SK-N-SH (cell line): ENCODE measurements at regions not wholly inside any gene's neighbourhood (a gene's known extent, or its start where the extent isn't known, plus 50 kb on each side); places are given as distances from the start of the nearest gene placed in this dataset.
"Not testable (repeated sequence)": the region's sequence is repeated elsewhere in the genome, so short reads cannot be mapped to it uniquely, and the experiment has no call there.

Experiments
- CTCF ChIA-PET: fragments of 300-600, 350-600 bp; formaldehyde crosslinking; extraction: SDS; loops from one replicate; lab custom pipeline; 2021; lab: Yijun Ruan, JAX
- POLR2A ChIA-PET: fragments of 350-600 bp; sonication (Branson Sonifier 250); formaldehyde crosslinking; extraction: SDS; loops from one replicate; lab custom pipeline; 2020; ENCODE audit warnings: antibody characterized with exemption, inconsistent platforms; lab: Yijun Ruan, JAX
- DNase-seq: peaks from one replicate; pipeline ENCODE4 v3.0.0; 2012
- H2AFZ ChIP-seq: fragments of 200-600 bp; sonication (generic); 2 replicates; pipeline ENCODE4 v1.8.1; 2016; ENCODE audit warnings: antibody characterized with exemption, mild to moderate bottlenecking, low read depth
- H3F3A ChIP-seq: fragments of 200-600 bp; sonication (generic); replicated peaks from 2 replicates; pipeline ENCODE3; 2016; ENCODE audit warnings: antibody characterized with exemption, mild to moderate bottlenecking; ENCODE audit not compliant: insufficient read depth
- H3K27ac ChIP-seq, 2 experiments: fragments of 200-500 bp in 1 of 2; fragments of 200-600 bp in 1 of 2; sonication (Bioruptor generic) in 1 of 2; sonication (generic), shearing (Covaris generic) in 1 of 2; 2 replicates each; pipeline versions ENCODE4 v1.5.1 to v1.6.1; 2014 to 2016; ENCODE audit warnings: low read depth in 2 of 2, inconsistent platforms in 1 of 2, low read length in 1 of 2, mild to moderate bottlenecking in 1 of 2, mixed read lengths in 1 of 2
- H3K27me3 ChIP-seq: fragments of 200-600 bp; sonication (generic), shearing (Covaris generic); 2 replicates; pipeline ENCODE4 v1.6.1; 2016; ENCODE audit warnings: mixed run types; ENCODE audit not compliant: insufficient read depth
- H3K36me3 ChIP-seq, 2 experiments: fragments of 200-500 bp in 1 of 2; fragments of 200-600 bp in 1 of 2; sonication (Bioruptor generic) in 1 of 2; sonication (generic) in 1 of 2; replicated peaks in 1 of 2; 2 replicates each; pipeline versions ENCODE3 to v1.5.1; 2014 to 2016; ENCODE audit warnings: low read length in 1 of 2, mild to moderate bottlenecking in 1 of 2; ENCODE audit not compliant: insufficient read depth in 2 of 2, control insufficient read depth in 1 of 2
- H3K4me1 ChIP-seq, 2 experiments: fragments of 200-500 bp in 1 of 2; fragments of 200-600 bp in 1 of 2; sonication (Bioruptor generic) in 1 of 2; sonication (generic), shearing (Covaris generic) in 1 of 2; 2 replicates each; pipeline versions ENCODE4 v1.5.1 to v1.6.1; 2014 to 2016; ENCODE audit warnings: low read depth in 1 of 2, low read length in 1 of 2, mixed run types in 1 of 2; ENCODE audit not compliant: insufficient read depth in 2 of 2, control insufficient read depth in 1 of 2
- H3K4me2 ChIP-seq: fragments of 200-600 bp; sonication (generic), shearing (Covaris generic); 2 replicates; pipeline ENCODE4 v1.6.1; 2017; ENCODE audit warnings: mixed run types
- H3K4me3 ChIP-seq, 2 experiments: fragments of 200-500 bp in 1 of 2; fragments of 200-600 bp in 1 of 2; sonication (Bioruptor generic) in 1 of 2; sonication (generic), shearing (Covaris generic) in 1 of 2; 2 replicates each; pipeline versions ENCODE4 v1.5.1 to v1.8.1; 2014 to 2016; ENCODE audit warnings: low read depth in 2 of 2, inconsistent platforms in 1 of 2, low read length in 1 of 2, mild to moderate bottlenecking in 1 of 2, mixed read lengths in 1 of 2, moderate library complexity in 1 of 2
- H3K79me2 ChIP-seq: fragments of 200-600 bp; sonication (generic); 2 replicates; pipeline ENCODE4 v1.8.1; 2017; ENCODE audit warnings: mild to moderate bottlenecking; ENCODE audit not compliant: insufficient read depth
- H3K9ac ChIP-seq: fragments of 200-600 bp; sonication (generic); 2 replicates; pipeline ENCODE4 v1.6.1; 2017; ENCODE audit warnings: mixed run types
- H3K9me2 ChIP-seq: fragments of 200-600 bp; sonication (generic); 2 replicates; pipeline ENCODE4 v1.6.1; 2017; ENCODE audit warnings: mixed run types
- H3K9me3 ChIP-seq: fragments of 200-600 bp; sonication (generic); 2 replicates; pipeline ENCODE4 v1.6.1; 2017; ENCODE audit warnings: mixed run types, mild to moderate bottlenecking, moderate library complexity
- H4K20me1 ChIP-seq: fragments of 200-600 bp; sonication (generic); 2 replicates; pipeline ENCODE4 v1.6.1; 2017; ENCODE audit warnings: mild to moderate bottlenecking, mixed run types; ENCODE audit not compliant: insufficient read depth
- ELF1 ChIP-seq: IDR thresholded peaks from 2 replicates; pipeline ENCODE4 v1.4.0; 2012
- IRF3 ChIP-seq: fragments of 150-350 bp; IDR thresholded peaks from 2 replicates; pipeline ENCODE4 v1.6.1; 2016; ENCODE audit warnings: mild to moderate bottlenecking, low read depth, low read length
- MEF2A ChIP-seq: IDR thresholded peaks from 2 replicates; pipeline ENCODE4 v1.4.0; 2012; ENCODE audit warnings: low read depth, borderline replicate concordance
- NFIC ChIP-seq: IDR thresholded peaks from 2 replicates; pipeline ENCODE4 v1.4.0; 2012; ENCODE audit warnings: borderline replicate concordance
- PBX3 ChIP-seq: IDR thresholded peaks from 2 replicates; pipeline ENCODE4; 2012
- RCOR1 ChIP-seq: fragments of 150-350 bp; IDR thresholded peaks from 2 replicates; pipeline ENCODE4 v1.6.1; 2017; ENCODE audit warnings: antibody characterized with exemption, low read length
- YY1 ChIP-seq: IDR thresholded peaks from 2 replicates; pipeline ENCODE4 v1.4.0; 2012; ENCODE audit warnings: low read depth, mild to moderate bottlenecking
- WGBS: methylation state at CpG from one replicate; pipeline ENCODE4 v1.1.6; 2017; ENCODE audit warnings: low lambda C conversion rate; 5-methylcytosine and 5-hydroxymethylcytosine counted together

GRCh38 chr1:8121261-8122159 lies 95.4 kb upstream of the ERRFI1 start:
- Histone ChIP-seq H3K79me2 (no peaks in the 10 kb centered on the region), H3K9me3 (no peaks in the 10 kb centered on the region), H3K36me3 (no peaks in the 10 kb centered on the region), H3K4me2 (no peak overlapping the region), H3K27me3 (no peaks in the 10 kb centered on the region), H2AFZ (no peak overlapping the region), H3K4me1 (no peaks in the 10 kb centered on the region), H3K9ac (no peak overlapping the region), H3K27ac (no peak overlapping the region), H3F3A (no peaks in the 10 kb centered on the region), H3K4me3 (no peak overlapping the region), H3K9me2 (no peaks in the 10 kb centered on the region), H4K20me1 (no peaks in the 10 kb centered on the region)
- POLR2A ChIA-PET, result interaction anchor here (0.5 kb wide), 1 partner anchor 17 kb away, joined by 3 read pairs; no protein-coding TSS in a partner anchor
- TF ChIP-seq IRF3 (no peak), PBX3 (peak; percentile 51)
- 83% methylated on average over 16 of the region's 18 CpGs for WGBS
- DNase-seq, result no peak
- CTCF ChIA-PET, result interaction anchor here (0.6 kb wide), 2 partner anchors 16 to 51 kb away, joined by 3 read pairs; no protein-coding TSS in a partner anchor

- POLR2A ChIA-PET, result no interaction called here
- Histone ChIP-seq H2AFZ (no peak overlapping the region), H3K27ac (no peak overlapping the region), H3K79me2 (no peaks in the 10 kb centered on the region)
- DNase-seq, result no peak
- TF ChIP-seq NFIC, result no peak
- no peak for TF ChIP-seq YY1
- no peak for TF ChIP-seq ELF1
- no peak for TF ChIP-seq RCOR1
- TF ChIP-seq MEF2A, result no peak
- TF ChIP-seq, all 33 proteins: peak for 0
- CTCF ChIA-PET, result no interaction called here
- no peaks in the 10 kb centered on the region for H3F3A ChIP-seq
- no peaks in the 10 kb centered on the region for H3K9me3 ChIP-seq
- H3K4me3 ChIP-seq, result no peak overlapping the region
- H3K4me1 ChIP-seq, result no peaks in the 10 kb centered on the region
- no peak overlapping the region for H3K4me2 ChIP-seq
- H4K20me1 ChIP-seq, result no peaks in the 10 kb centered on the region
- H3K9ac ChIP-seq, result no peak overlapping the region
- WGBS, result 74% methylated on average over 10 of the region's 10 CpGs
- no peaks in the 10 kb centered on the region for H3K27me3 ChIP-seq
- H3K9me2 ChIP-seq, result no peaks in the 10 kb centered on the region
- H3K36me3 ChIP-seq, result no peaks in the 10 kb centered on the region
Observed at GRCh38 chr1:8120693-8121260, 94.7 kb upstream of the ERRFI1 start.

- POLR2A ChIA-PET, H4K20me1 ChIP-seq, H3K4me2 ChIP-seq, H3K9me2 ChIP-seq, H2AFZ ChIP-seq, H3F3A ChIP-seq, H3K36me3 ChIP-seq, H3K9ac ChIP-seq, H3K4me1 ChIP-seq, H3K27me3 ChIP-seq, CTCF ChIA-PET, H3K4me3 ChIP-seq, H3K79me2 ChIP-seq, H3K27ac ChIP-seq, DNase-seq, H3K9me3 ChIP-seq: not testable (repeated sequence)
- WGBS, result 91% methylated on average over 6 of the region's 6 CpGs
Observed at GRCh38 chr1:8118736-8119135, 92.6 kb upstream of the ERRFI1 start.
